C1 segment of cervical spinal cord (tissue), 14 donors: ENCODE measurements at regions not wholly inside any gene's neighbourhood (a gene's known extent, or its start where the extent isn't known, plus 50 kb on each side); places are given as distances from the start of the nearest gene placed in this dataset.
A peak's percentile ranks its signal among the peaks of the same experiment; 100 is the strongest.

Source experiments
- DNase-seq, 14 donors: peaks; one replicate each; lab custom pipeline; 2025; lab: John Stamatoyannopoulos, UW

GRCh38 chr7:93015779-93016481 lies 101.8 kb downstream of the SAMD9 start:
- no peak for DNase-seq

GRCh38 chr7:93015101-93015778 lies 102.5 kb downstream of the SAMD9 start:
- DNase-seq = no peak

- DNase-seq = no peak
Observed at GRCh38 chr7:93014410-93014809, 103.4 kb downstream of the SAMD9 start.

GRCh38 chr7:93013446-93014061 lies 104.2 kb downstream of the SAMD9 start:
- no peak for DNase-seq

- no peak for DNase-seq
Observed at GRCh38 chr7:93011351-93012294, 106.2 kb downstream of the SAMD9 start.

GRCh38 chr7:93008833-93009232 lies 108.9 kb downstream of the SAMD9 start:
- no peak for DNase-seq

- DNase-seq = no peak
Observed at GRCh38 chr7:93006480-93007095, 111.2 kb downstream of the SAMD9 start.

GRCh38 chr7:93004906-93005305 lies 112.9 kb downstream of the SAMD9 start:
- DNase-seq = no peak

- DNase-seq = no peak
Observed at GRCh38 chr7:92997719-92998118, 120.1 kb downstream of the SAMD9 start.

GRCh38 chr7:92997152-92997551 lies 120.6 kb downstream of the SAMD9 start:
- no peak for DNase-seq

- no peak for DNase-seq
Observed at GRCh38 chr7:92994901-92995300, 122.9 kb downstream of the SAMD9 start.

- no peak for DNase-seq
Observed at GRCh38 chr7:92992932-92993331, 124.8 kb downstream of the SAMD9 start.

- DNase-seq = no peak
Observed at GRCh38 chr7:92992483-92992882, 125.3 kb downstream of the SAMD9 start.

GRCh38 chr7:92991190-92991589 lies 126.6 kb downstream of the SAMD9 start:
- DNase-seq = no peak

GRCh38 chr7:92988941-92989545 lies 128.7 kb downstream of the SAMD9 start:
- no peak for DNase-seq

- DNase-seq = peak in 1 of 14 donors; percentile 1
Observed at GRCh38 chr7:92988051-92988450, 129.7 kb downstream of the SAMD9 start.

GRCh38 chr7:92987538-92987937 lies 130.2 kb downstream of the SAMD9 start:
- no peak for DNase-seq

- DNase-seq = no peak
Observed at GRCh38 chr7:92987095-92987494, 130.7 kb downstream of the SAMD9 start.

GRCh38 chr7:92982928-92983327 lies 134.9 kb downstream of the SAMD9 start:
- DNase-seq = no peak

GRCh38 chr7:92976931-92977330 lies 140.6 kb upstream of the CDK6 start:
- DNase-seq = no peak

GRCh38 chr7:92973974-92974373 lies 137.6 kb upstream of the CDK6 start:
- DNase-seq = no peak
